LNCaP clone FGC (cell line): ENCODE measurements at regions not wholly inside any gene's neighbourhood (a gene's known extent, or its start where the extent isn't known, plus 50 kb on each side); places are given as distances from the start of the nearest gene placed in this dataset.
"Not testable (repeated sequence)": the region's sequence is repeated elsewhere in the genome, so short reads cannot be mapped to it uniquely, and the experiment has no call there.

Experiments used
- DNase-seq: peaks from one replicate; pipeline ENCODE4 v3.0.0-alpha.2; 2011; ENCODE audit warnings: low read depth
- H3K4me3 ChIP-seq: 2 replicates; pipeline ENCODE4 v1.5.1; 2011; ENCODE audit warnings: mild to moderate bottlenecking, low read depth, low read length, control low read depth
- CTCF ChIP-seq: IDR thresholded peaks from 2 replicates; pipeline ENCODE4 v1.5.1; 2012; ENCODE audit warnings: mild to moderate bottlenecking; ENCODE audit not compliant: control insufficient read depth, insufficient read depth; ENCODE audit errors: extremely low read depth

- TF ChIP-seq CTCF: no peak
- H3K4me3 ChIP-seq: no peak overlapping the region
- no peak for DNase-seq
Observed at GRCh38 chr7:9328296-9328695, 894.9 kb downstream of the NXPH1 start.

GRCh38 chr7:9349625-9350024 is 916.2 kb downstream of the NXPH1 start:
- no peak for DNase-seq
- no peak for TF ChIP-seq CTCF
- H3K4me3 ChIP-seq: no peak overlapping the region

GRCh38 chr7:9391221-9391620 is 957.8 kb downstream of the NXPH1 start:
- no peak for DNase-seq

GRCh38 chr7:9391984-9392383 is 958.6 kb downstream of the NXPH1 start:
- no peak for TF ChIP-seq CTCF
- no peak overlapping the region for H3K4me3 ChIP-seq
- DNase-seq: no peak

More at GRCh38 chr7:9391221-9391620, 957.8 kb downstream of the NXPH1 start:
- H3K4me3 ChIP-seq: no peak overlapping the region
- TF ChIP-seq CTCF: no peak

- peak overlapping the region; percentile 27 for H3K4me3 ChIP-seq
- not testable (repeated sequence) for DNase-seq
Observed at GRCh38 chr7:9404386-9404785, 971.0 kb downstream of the NXPH1 start.

- DNase-seq: no peak
- no peak for TF ChIP-seq CTCF
- no peak overlapping the region for H3K4me3 ChIP-seq
Observed at GRCh38 chr7:9407816-9408215, 974.4 kb downstream of the NXPH1 start.

- DNase-seq: no peak
Observed at GRCh38 chr7:9453521-9453920, 1020.1 kb downstream of the NXPH1 start.

More at GRCh38 chr7:9453521-9453920, 1020.1 kb downstream of the NXPH1 start:
- no peak overlapping the region for H3K4me3 ChIP-seq
- no peak for TF ChIP-seq CTCF
